GM20000 (cell line): ENCODE measurements at regions not wholly inside any gene's neighbourhood (a gene's known extent, or its start where the extent isn't known, plus 50 kb on each side); places are given as distances from the start of the nearest gene placed in this dataset.

Experiments used
- DNase-seq: peaks from one replicate; pipeline ENCODE4 v3.0.0; 2012; ENCODE audit warnings: low spot score
- CTCF ChIP-seq: IDR thresholded peaks from 2 replicates; pipeline ENCODE4 v1.5.1; 2012; ENCODE audit warnings: mild to moderate bottlenecking, control low read depth; ENCODE audit errors: extremely low read depth, missing control alignments

DNA sequence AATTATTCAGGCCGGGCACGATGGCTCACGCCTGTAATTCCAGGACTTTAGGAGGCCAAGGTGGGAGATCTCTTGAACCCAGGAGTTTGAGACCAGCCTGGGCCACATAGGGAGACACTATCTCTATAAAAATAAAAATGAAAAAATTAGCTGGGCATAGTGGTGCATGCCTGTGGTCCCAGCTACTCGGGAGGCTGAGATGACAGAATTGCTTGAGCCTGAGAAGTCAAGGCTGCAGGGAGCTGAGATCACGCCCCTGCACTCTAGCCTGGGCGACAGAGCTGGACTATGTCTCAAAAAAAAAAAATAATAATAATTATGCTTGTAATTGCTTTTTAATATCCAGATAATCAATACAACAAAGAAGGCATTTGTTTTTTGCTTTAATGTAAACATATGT lies 91.3 kb downstream of the RIPK4 start:
- no peak for TF ChIP-seq CTCF

DNA sequence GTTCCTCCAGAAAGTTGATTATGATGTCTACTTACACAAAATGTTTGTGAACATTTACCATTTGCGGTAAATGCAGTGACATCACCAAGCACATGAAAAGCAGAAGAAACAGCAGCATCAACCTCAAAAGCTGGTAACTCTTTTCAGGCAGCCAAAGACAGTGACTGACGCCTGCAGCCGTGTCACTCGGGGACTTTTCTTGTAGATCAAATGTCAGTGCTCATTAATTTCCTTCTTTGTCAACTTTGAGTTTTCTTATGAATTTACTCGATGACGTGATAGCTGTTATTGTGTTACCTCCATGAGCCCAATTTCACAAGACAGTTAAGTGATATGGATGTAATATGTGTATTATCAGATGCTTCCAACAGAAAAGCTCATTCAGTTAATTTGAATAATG lies 92.5 kb downstream of the RIPK4 start:
- no peak for TF ChIP-seq CTCF
- no peak for DNase-seq

More for the DNA sequence above, 91.3 kb downstream of the RIPK4 start:
- DNase-seq, result no peak

DNA sequence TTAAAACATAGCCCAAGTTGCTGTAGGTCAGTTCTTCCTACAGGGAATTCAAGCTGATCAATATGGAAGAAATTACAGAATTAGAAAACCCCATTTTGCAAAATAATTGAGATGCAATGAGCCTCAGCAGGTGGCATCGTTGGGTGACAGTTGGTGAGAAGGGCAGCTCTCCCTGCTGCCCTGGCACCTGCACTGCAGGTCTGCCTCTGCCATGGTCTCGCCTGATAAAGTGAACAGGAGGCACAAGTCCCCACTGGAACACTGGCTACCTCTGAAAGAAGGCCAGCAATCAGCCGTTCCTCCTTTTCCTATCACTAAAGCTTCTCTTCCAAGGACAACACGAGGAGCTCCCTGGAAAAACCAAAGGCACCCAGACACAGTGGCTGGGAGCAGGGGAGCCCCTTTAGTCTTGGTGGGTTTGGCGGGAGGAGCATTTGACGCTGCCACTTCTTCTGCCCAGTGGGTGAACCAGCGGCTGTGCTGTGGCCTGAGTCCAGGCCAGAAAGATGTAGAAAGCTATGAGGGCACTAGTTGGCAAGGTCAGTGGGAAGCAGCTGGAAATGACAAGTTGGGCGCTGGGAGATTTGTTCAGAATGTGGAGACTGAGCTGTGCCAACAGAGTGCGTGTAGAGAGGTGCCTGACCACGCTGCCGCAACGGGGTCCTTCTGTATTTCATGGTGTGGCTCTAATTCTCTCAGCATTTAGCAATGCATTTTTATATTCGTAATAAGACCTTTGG lies 93.1 kb downstream of the RIPK4 start:
- no peak for DNase-seq
- TF ChIP-seq CTCF, result no peak

DNA sequence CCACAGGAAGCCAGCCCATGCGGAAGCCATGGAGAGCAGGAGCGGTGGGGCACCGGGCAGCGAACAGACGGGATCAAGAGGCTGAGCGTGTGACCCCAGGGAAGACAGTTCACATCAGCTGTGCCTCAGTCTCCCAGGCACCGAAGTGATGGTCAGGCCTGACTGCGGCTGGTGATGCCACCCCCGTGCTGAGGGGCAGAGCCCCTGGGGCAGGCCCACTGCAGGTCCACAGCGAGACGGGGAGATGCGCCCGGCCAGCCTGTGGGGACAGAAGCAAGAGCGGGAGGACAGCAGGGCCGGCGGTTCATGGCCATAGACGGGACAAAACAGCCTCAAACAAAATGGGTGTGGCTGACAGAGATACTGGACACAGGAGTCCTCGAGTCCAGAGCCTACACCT lies 93.8 kb downstream of the RIPK4 start:
- no peak for TF ChIP-seq CTCF
- DNase-seq, result no peak

DNA sequence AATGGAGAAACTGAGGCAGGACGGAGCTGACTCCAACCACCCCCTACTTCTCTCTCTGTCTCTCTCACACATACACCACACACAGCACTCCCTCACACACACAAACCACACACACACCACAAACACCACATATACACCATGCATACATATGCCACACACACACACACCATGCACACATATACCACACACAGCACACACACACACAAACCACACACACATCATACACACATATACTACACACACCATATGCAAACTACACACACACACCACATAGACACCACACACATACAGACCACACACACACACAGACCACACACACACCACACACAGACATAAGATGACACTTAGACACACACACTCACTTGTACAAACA lies 94.3 kb downstream of the RIPK4 start:
- no peak for DNase-seq
- no peak for TF ChIP-seq CTCF

- no peak for DNase-seq
- TF ChIP-seq CTCF, result no peak
Measured at GRCh38 chr21:41671859-41672542, 94.9 kb downstream of the RIPK4 start.

DNA sequence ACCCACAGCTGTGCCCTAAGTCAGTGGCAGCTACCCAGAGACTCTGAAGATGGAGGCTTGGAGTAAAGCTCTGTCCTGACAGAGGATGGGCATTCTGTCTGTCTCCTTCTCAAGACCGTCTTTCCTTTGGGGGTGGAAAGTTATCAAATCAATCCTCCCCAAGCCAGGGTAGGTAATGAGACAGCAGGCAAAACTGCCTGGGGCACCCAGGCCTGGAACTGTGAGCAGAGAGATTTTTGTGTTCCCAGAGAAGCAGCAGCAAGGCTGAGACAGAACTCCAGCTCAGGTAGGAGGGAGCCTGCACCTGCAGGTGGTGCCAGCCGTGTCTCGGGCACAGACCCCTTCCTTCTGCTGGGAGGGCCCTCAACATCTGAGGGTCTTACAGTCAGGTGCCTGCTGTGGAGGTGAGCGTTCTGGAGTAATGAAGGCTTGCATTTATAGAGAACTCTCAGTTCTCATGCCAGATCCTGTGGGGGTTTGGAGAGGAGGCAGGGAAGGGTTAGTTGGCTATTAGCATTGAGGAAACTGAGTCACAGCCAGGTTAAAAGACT lies 95.6 kb downstream of the RIPK4 start:
- no peak for TF ChIP-seq CTCF
- no peak for DNase-seq
